Left hindlimb (tissue), 1 donor: ENCODE measurements at regions not wholly inside any gene's neighbourhood (a gene's known extent, or its start where the extent isn't known, plus 50 kb on each side); places are given as distances from the start of the nearest gene placed in this dataset.

Experiments used
- DNase-seq: peaks from one replicate; pipeline ENCODE4 v3.0.0-alpha.2; 2018

GRCh38 chr5:173767574-173768266, 120.4 kb upstream of the CPEB4 start:
- no peak for DNase-seq

GRCh38 chr5:173768267-173768806, 119.8 kb upstream of the CPEB4 start:
- DNase-seq, result no peak

- no peak for DNase-seq
Measured at GRCh38 chr5:173768891-173769290, 119.3 kb upstream of the CPEB4 start.

DNA sequence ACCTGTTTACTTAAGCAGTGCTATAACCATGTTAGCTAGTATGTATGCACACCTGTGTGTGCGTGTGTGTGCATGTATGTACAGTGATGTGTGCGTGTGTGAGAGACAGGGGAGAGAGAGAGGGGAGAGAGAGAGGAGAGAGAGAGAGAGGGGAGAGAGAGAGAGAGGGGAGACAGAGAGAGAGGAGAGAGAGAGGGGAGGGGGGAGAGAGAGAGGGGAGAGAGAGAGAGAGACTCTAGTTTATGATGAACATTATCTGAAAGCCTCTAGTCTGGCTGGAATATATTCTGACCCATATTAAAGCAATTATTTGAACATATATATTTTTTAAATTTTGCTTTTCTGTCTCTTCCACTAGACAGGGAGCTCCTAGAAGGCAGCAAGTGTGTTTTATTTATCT, 117.5 kb upstream of the CPEB4 start:
- no peak for DNase-seq

DNA sequence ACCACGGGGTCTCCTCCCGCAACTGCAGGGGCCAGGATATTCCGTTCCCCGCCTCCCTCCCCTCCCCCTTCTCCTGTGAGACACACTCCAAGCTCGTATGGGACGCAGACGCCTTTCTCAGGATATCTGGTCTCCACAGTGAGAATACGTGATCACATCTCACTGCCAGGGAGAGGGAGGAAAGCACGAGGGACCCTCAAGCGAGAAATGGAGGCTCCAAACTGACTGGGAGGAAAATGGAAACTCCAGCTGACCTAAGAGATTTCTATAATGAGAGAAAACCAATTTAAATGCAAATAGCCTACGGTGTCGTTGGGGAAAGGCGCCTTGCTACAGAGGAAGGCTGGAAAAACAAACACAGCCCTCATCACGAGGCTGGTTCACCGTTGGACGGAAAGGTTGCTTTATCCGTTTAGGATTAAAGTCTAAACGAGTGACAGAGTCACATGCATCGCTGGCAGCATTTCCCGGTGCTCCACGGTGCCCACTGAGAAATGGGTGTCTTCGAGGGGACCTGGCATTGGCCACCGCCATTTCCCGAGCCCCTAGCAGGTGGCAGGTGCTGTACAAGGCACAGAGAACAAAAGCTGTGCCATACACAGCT, 116.9 kb upstream of the CPEB4 start:
- no peak for DNase-seq

GRCh38 chr5:173771725-173772383, 116.3 kb upstream of the CPEB4 start:
- DNase-seq, result no peak

- DNase-seq, result no peak
Measured at GRCh38 chr5:173772384-173773059, 115.6 kb upstream of the CPEB4 start.

DNA sequence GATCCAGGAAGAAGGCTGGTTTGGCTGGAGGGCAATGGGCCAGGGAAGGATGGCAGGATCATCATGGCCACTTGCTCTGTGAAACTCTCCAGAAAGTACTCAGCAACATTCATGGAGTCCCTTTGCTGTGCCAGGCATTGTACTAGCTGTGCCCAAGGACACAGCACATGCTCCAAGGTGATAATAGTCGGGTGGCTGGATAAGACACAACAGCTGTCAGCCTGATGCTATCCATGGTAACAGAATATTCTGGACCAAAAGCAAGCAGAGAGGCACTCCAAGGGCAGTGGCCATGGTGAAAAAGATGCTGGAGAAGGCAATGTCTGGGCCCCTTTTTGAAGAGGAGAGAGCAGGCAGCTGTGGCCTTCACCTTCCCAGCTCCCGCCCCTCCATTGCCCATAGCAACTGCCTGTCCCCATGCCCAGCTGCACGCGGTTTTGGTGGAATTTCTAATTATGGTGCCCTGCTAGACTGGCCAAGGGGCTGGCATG, 113.8 kb upstream of the CPEB4 start:
- DNase-seq, result no peak

- no peak for DNase-seq
Measured at GRCh38 chr5:173775261-173776197, 112.6 kb upstream of the CPEB4 start.

- no peak for DNase-seq
Measured at GRCh38 chr5:173777149-173777548, 111.0 kb upstream of the CPEB4 start.

DNA sequence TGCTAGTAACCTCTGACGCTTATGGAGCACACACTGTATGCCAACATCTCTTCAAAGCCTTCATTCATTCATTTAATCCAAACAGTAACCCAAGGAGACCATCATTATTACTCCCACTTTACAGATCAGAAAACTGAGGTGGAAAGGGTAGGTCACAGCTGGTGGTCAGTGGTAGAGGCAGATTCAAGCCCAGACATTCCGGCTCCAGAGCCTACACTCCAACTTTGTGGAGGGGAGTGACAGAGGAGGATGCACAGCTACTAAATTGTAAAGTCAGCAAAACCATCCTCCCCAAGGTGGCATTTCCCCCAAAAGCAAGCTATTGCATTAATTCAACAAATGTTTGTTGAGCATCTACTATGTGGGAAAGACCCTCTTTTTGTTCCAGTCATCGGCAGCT, 110.5 kb upstream of the CPEB4 start:
- DNase-seq, result no peak

DNA sequence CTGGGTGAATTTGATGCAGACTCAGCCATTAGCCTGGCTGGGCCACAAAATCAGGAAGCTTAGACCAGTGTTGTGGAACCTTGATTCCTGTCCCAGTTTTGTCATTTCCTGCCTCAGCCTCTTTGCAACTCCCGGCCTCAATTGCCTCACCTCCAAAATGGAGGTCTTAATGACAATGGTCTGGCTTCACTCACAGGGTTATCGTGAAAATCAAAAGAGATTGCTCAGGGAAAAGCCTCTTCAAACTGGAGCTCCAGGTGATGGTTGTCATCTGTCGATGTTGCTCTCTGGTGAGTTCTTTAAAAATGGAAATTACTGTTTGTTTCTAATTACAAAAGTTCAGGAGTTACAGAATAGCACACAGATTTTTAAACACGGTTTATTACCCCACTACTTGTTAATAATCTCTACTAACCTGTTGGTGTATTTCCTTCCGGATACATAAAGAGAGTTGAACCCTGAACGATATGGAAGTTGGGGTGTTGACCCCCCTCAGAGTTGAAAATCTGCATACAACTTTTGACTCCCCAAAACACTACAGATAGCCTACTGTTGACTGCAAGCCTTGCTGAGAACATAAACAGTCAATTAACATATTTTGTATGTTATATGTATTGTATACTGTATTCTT, 109.9 kb upstream of the CPEB4 start:
- DNase-seq, result no peak

- DNase-seq, result no peak
Measured at GRCh38 chr5:173778784-173779304, 109.3 kb upstream of the CPEB4 start.

DNA sequence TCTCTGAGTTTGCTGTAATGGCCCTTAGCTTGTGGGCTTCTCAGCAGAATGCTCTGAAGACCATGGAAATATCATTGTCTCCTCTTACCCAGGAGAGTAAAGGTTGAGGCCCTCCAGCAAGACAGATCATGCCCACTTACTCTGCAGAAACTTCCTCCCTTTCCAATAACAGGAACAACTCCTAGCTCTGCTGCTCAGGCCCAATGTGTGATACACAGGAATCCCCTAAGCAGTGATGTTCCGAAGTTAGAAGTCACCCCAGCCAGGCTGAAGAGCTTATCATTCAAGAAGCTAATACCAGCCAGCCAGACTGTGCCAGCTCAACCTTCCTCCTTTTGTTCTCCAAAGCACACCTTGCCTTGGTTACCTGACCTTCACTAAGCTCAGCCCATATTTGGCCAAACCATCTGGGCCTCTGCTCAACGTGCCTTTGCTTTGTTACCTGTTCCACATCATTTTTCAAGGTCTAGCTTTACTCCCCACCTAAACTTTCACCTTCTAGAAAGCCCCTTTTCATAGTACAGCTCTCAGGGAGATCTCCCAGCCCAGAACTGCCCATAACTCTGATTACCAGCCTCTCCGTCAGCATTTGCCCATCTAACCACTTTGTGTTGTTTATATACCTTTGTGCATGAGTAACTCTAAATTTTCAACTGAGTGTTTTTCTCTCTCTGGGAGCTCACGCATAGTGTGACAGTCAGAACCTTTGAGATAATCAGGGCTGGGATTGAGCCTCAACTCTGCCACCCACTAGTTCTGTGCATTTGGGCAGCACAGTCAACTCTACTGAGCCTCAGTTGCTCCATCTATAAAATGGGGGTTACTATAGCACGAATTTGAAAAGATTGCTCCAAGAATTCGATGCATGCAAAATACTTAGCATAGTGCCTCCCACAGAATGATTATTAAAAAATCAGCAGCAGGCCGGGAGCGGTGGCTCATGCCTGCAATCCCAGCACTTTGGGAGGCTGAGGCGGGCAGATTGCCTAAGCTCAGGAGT, 107.6 kb upstream of the CPEB4 start:
- no peak for DNase-seq

GRCh38 chr5:173781432-173781815, 106.7 kb upstream of the CPEB4 start:
- DNase-seq, result no peak

GRCh38 chr5:173781816-173782670, 106.1 kb upstream of the CPEB4 start:
- DNase-seq, result peak; percentile 41

DNA sequence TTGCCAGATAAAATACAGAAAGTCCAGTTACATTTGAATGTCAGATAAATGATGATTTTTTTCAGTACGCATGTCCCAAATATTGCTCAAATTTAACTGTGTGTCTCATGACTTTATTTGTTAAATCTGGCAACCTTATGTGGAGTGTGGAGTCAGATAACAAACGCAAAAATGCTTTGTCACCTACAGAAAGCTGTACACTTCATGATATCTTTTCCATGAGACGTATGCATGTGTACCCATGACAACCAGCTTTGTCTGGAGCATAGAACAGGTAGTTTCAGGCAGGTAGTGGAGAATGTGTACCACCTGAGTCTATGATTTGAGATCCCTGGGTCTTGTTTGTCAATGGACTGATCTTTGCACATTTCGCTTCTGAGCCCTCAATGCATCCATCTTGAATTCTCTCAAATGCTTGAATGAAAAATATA, 105.5 kb upstream of the CPEB4 start:
- no peak for DNase-seq

DNA sequence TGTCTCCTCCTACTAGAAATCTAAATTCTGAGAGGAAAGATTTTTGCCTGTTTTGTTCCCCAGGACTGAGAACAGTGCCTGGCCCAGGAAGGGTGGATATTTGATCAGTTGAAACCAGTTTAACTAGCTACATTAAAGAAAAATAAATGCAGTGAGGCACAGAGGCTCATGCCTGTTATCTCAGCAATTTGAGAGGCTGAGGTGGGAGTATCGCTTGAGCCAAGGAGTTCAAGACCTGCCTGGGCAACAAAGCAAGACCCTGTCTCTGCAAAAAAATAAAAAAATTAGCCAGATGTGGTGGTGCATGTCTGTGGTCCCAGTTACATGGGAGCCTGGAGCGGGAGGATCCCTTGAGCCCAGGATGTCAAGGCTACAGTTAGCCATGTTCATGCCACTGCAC, 104.8 kb upstream of the CPEB4 start:
- DNase-seq, result no peak

- no peak for DNase-seq
Measured at GRCh38 chr5:173785400-173785799, 102.7 kb upstream of the CPEB4 start.
